ENCODE measurements at regions not wholly inside any gene's neighbourhood (a gene's known extent, or its start where the extent isn't known, plus 50 kb on each side); places are given as distances from the start of the nearest gene placed in this dataset.

GRCh38 chr2:65622499-65622898 lies 190.1 kb upstream of the SPRED2 start:
- Mint-ChIP-seq H3K36me3 (ENCODE audit: low read depth, unreplicated experiment) (no peaks in the 10 kb centered on the region), H3K9me3 (ENCODE audit: unreplicated experiment) (no peaks in the 10 kb centered on the region), H3K27ac (ENCODE audit: unreplicated experiment) (no peak overlapping the region), H3K4me1 (ENCODE audit: low read depth, unreplicated experiment) (peaks cover 2% of the 10 kb centered on the region), H3K4me3 (ENCODE audit: unreplicated experiment) (no peak overlapping the region), H3K27me3 (ENCODE audit: low read depth, unreplicated experiment) (peaks cover 35% of the 10 kb centered on the region)
- Histone ChIP-seq H3K79me2 (ENCODE audit: insufficient read depth, low read length) (no peaks in the 10 kb centered on the region), H3K27me3 (ENCODE audit: insufficient read depth, low read length) (peaks cover 2% of the 10 kb centered on the region), H4K20me1 (ENCODE audit: insufficient read depth, low read length) (no peaks in the 10 kb centered on the region), H3K9me3 (ENCODE audit: insufficient read depth, low read depth, low read length) (no peaks in the 10 kb centered on the region), H3K36me3 (ENCODE audit: insufficient read depth, low read length) (no peaks in the 10 kb centered on the region), H3K4me3 (ENCODE audit: insufficient read depth, low read depth, low read length) (no peak overlapping the region), H3K9ac (ENCODE audit: low read length) (no peak overlapping the region), H3K4me1 (ENCODE audit: insufficient read depth, low read length) (no peaks in the 10 kb centered on the region), H3K27ac (ENCODE audit: low read depth, low read length) (no peak overlapping the region), H2AFZ (ENCODE audit: low read depth, low read length) (no peak overlapping the region), H3K4me2 (ENCODE audit: low read length) (no peak overlapping the region)
- DNase-seq (ENCODE audit: low read depth) (no peak), FAIRE-seq (no peak)
- TF ChIP-seq EZH2 (IDR thresholded peaks at IDR 0.05; ENCODE audit: insufficient read depth, low read length) = no peak
- no peak for TF ChIP-seq CTCF (IDR thresholded peaks at IDR 0.05; ENCODE audit: insufficient read depth, low read depth, low read length)

- FAIRE-seq = no peak
These were observed 188.1 kb upstream of the SPRED2 start for GRCh38 chr2:65620524-65620923.

More at GRCh38 chr2:65620524-65620923, 188.1 kb upstream of the SPRED2 start:
- Histone ChIP-seq H3K36me3 (ENCODE audit: insufficient read depth, low read length) (no peaks in the 10 kb centered on the region), H3K4me3 (ENCODE audit: insufficient read depth, low read depth, low read length) (no peak overlapping the region), H3K27me3 (ENCODE audit: insufficient read depth, low read length) (peaks cover 2% of the 10 kb centered on the region), H3K9ac (ENCODE audit: low read length) (no peak overlapping the region), H3K9me3 (ENCODE audit: insufficient read depth, low read depth, low read length) (no peaks in the 10 kb centered on the region), H3K79me2 (ENCODE audit: insufficient read depth, low read length) (no peaks in the 10 kb centered on the region), H3K4me2 (ENCODE audit: low read length) (no peak overlapping the region), H3K27ac (ENCODE audit: low read depth, low read length) (no peak overlapping the region), H4K20me1 (ENCODE audit: insufficient read depth, low read length) (no peaks in the 10 kb centered on the region), H3K4me1 (ENCODE audit: insufficient read depth, low read length) (no peaks in the 10 kb centered on the region), H2AFZ (ENCODE audit: low read depth, low read length) (no peak overlapping the region)
- Mint-ChIP-seq H3K9me3 (ENCODE audit: unreplicated experiment) (no peaks in the 10 kb centered on the region), H3K27me3 (ENCODE audit: low read depth, unreplicated experiment) (peaks cover 35% of the 10 kb centered on the region), H3K4me3 (ENCODE audit: unreplicated experiment) (no peak overlapping the region), H3K27ac (ENCODE audit: unreplicated experiment) (no peak overlapping the region), H3K4me1 (ENCODE audit: low read depth, unreplicated experiment) (peaks cover 2% of the 10 kb centered on the region), H3K36me3 (ENCODE audit: low read depth, unreplicated experiment) (no peaks in the 10 kb centered on the region)
- TF ChIP-seq CTCF (IDR thresholded peaks at IDR 0.05; ENCODE audit: insufficient read depth, low read depth, low read length) (no peak), EZH2 (IDR thresholded peaks at IDR 0.05; ENCODE audit: insufficient read depth, low read length) (no peak)
- no peak for DNase-seq (ENCODE audit: low read depth)
